ENCODE measurements at regions not wholly inside any gene's neighbourhood (a gene's known extent, or its start where the extent isn't known, plus 50 kb on each side); places are given as distances from the start of the nearest gene placed in this dataset.
"Not testable (repeated sequence)": the region's sequence is repeated elsewhere in the genome, so short reads cannot be mapped to it uniquely, and the experiment has no call there.

DNA sequence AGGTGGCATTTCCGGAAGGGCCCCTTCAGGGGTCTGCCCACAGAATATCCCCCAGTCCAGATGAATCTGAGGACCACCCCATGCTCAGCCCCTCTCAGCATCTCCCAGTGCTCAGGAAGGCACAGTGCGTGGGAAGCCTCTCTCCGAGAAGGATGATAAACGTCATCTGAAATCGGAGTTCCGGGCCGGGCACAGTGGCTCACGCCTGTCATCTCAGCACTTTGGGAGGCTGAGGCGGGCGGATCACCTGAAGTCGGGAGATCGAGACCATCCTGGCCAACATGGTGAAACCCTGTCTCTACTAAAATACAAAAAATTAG is 74.5 kb upstream of the PPP1R26 start:
- DNase-seq (ENCODE audit: low spot score) = not testable (repeated sequence)

DNA sequence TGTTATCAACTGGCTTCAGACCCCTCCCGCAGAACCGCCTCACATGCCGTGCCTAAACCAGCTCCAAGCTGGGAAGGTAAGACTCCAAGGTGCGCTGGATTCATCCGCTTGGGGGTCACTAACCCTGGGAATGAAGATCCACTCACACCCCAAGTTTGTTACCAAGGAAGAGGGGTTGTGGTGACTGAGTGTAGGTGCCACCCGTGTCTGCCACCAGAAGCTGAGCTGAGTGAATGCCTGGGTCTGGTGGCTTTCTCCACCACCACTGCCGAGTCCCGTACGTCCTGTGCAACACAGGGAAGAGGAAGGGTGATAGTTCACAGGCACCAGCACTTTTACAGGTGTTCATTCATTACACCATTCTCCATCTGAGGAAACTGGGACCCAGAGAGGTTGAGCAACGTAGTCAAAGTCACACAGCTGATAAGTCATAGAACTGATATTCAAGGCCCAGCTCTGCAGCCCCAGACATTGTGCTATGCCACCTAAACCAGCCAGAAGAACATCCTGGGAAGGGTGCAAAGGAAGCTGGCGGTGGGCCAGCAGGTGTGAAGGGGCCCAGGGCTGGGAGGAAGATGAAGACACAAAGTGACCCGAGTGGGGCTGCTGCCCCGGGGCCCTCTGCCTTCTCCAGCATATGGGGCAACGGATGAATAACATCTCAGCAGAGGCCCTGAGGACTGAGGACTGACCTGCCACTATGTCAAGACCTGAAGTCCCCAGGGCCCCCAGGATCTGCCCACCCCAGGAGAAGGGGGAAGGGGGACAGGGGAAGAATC is 70.9 kb upstream of the PPP1R26 start:
- no peak for DNase-seq (ENCODE audit: low spot score)

DNA sequence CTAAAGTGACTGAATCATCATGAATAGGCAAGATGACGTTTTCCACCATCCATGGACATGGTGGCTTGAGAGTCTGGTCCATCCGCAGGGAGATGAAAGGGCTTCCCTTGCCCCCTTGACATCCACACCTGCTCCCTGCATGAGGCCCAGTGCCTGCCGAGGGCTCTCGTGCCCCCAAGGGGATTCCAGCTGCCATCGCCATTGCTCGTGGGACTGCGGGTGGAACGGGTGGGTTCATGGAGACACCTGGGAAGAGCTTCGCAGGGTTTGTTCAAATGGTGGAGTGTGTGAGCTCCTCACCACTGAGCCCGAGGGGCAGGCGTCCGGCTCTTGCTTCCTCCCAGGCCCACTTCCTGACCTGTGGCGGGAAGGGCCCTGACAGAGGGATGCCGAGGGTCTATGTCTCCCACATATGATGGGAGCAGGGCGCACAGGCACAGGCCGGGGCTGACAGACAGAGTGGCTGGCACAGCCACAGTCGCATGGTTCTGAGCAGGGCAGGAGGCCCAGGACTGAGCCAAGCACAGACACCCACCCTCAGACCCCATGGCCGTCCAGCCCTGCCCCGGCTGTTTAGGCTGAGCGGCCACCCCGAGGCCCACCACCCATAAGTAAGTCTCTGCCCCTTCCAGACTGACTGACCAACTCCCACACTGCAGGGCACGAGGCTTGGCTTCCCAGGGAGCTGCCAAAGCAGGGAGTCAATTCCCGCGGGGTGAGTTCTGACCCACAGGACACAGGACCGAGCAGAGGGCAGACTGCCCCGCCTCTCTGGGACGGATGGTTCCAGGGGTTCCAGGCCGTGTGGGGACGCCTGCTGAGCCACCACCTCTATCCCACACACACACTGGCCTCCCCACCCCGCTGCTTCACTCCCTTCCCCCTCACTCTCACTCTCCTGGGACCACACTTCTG is 70.0 kb upstream of the PPP1R26 start:
- no peak for DNase-seq (ENCODE audit: low spot score)

DNA sequence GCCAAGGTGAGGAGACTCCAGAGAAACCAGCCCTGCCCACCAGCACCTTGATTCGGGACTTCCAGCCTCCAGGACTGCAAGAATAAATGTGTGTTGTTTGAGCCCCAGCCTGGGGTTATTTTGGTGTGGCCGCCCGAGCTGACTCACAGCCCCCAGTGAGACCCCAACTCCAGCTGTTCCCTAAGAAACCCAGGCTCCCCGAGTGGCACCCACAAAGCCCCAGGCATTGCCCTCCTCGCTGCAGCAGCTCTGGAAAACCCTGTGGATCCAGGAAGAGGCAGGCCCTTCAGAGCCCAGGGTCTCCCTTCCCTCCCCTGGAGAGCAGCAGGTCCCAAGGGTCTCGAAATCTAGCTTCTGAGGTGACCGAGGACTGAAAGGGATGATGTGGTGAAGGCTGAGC is 69.2 kb upstream of the PPP1R26 start:
- no peak for DNase-seq (ENCODE audit: low spot score)

DNA sequence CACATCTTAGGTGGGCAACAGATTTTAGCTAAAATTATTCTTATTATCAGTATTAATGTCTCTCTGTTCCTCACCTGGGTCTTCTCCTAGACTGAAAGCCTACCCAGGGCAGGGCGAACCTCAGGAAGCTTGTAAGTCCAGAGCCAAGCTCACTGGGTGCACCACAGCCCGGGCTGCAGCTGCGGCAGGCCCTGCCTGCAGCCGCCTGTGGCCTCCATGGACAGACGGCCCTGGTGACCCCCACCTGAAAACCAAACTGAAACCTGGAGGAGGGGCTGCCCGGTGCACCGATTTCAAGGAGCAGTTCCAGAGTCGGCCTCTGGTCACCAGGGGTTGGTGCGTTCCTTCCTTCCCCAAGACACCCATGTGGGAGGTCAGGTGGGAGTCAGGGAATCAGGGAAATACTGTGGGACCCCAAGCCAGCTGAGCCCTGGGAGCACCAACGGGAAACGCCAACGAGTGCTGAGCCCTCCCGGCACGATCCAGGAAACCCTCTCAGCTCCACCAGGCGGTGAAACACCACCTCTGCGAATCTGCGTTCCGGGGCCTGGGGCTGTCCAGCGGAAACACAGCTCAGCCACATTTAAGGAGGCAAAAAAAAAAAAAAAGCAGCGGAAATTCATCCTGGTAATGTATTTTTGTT is 68.6 kb upstream of the PPP1R26 start:
- no peak for DNase-seq (ENCODE audit: low spot score)

DNA sequence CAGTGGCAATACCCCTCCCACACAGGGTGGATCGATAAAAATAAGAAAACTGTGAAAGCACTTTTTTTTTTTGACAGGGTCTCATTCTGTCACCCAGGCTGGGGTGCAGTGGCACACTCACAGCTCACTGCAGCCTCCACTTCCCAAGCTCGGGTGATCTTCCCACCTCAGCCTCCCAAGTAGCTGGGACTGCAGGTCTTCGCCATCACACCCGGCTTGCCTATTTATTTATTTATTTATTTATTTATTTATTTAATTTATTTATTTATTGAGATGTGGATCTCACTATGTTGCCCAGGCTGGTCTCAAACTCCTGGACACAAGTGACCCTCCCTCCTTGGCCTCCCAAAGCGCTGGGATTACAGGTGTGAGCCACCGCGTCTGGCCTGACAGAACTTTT is 68.0 kb upstream of the PPP1R26 start:
- DNase-seq (ENCODE audit: low spot score) = not testable (repeated sequence)

DNA sequence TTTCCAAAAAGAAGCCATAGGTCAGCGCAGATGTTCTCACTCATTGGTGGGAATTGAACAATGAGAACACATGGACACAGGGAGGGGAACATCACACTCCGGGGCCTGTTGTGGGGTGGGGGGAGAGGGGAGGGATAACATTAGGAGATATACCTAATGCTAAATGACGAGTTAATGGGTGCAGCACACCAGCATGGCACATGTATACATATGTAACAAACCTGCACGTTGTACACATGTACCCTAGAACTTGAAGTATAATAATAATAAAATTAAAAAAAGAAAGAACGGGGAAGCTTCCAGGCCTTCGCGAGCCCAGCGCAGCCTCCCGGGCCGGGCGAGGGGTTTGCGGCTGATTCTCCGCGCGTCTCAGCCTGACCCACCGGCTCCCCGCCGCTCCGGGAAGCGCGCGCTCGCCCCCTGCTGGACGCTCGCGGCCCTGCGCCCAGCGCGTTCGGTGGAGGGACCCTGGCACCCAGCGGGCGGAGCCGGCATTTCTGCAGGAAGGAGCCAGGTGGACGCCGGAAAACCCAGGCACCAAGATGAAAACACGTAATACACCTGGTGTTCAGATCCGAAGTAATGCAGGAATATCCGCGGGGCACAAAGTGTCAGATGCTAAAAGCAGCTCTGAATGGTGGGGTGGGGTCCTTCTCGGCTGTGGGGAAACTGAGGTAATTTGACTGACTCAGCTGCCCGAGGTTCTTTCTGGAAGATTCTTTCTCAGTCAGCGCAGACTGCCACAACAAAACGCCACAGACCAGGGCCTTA is 67.1 kb upstream of the PPP1R26 start:
- peak; percentile 64 for DNase-seq (ENCODE audit: low spot score)

DNA sequence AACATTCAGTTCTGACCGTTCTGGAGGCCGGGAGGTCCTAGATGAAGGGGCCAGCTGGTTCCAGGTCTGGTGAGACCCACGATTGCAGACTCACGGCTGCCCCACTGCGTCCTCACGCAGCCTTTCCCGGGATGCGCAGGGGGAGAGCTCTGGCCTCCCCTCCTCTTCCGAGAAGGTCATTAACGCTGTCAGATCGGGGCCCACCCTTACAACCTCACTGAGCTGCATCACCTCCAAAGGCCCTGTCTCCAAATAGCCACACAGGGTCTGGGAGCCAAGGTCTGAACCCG is 66.6 kb upstream of the PPP1R26 start:
- no peak for DNase-seq (ENCODE audit: low spot score)

DNA sequence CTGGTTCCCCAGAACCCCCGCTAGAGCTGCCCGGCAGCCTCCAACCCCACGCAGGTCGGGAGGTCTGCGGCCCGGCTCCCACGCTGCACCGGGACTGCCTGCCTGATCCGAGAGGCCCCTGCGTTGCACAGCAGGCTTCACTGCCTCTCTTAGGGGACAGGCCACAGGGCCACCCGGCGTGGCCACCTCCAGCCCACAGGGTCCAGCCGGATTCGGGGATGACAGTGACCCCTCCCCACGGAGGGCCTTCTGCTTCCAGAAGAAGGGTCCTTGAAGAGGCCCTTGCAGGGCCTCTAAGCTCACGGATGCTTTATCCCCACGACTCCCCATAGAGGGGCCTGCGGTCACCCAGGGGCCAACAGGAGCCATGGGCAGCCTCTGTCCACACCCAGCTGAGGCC is 66.1 kb upstream of the PPP1R26 start:
- DNase-seq (ENCODE audit: low spot score) = no peak

DNA sequence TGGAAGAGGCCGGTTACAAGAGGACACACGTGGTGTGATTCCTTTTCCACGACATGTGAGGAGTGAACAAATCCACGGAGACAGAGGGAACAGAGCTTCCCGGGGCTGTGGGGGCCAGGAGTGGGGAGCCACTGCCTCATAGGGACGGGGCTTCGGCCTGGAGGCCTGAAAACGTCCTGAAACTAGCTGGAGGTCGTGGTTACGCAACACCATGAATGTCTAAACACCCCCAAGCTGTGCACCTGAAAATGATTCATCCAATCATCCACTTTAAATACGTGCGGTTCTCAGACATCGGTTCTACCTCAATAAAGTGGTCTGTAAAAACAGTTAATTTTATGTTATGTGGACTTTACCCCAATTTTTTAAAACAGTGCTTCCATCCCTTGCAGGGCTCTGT is 65.3 kb upstream of the PPP1R26 start:
- no peak for DNase-seq (ENCODE audit: low spot score)

DNA sequence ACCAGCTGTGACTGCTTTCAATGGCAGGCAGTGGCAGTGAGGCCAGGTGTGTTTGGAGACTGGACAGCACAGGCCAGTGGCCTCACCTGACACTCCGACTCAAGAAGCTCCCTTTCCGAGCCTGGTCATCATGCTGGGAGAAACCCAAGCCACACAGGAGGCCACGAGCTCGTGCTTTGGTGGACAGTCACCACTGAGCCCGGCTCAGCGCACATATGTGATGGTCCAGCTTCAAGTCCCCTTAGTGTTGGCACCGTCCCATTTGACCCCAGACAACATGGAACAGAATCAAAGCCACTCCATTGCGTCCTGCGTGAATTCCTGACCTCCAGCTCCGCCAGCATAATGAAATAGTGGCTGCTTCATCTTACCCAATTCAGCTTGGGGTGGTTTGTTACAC is 64.0 kb upstream of the PPP1R26 start:
- DNase-seq (ENCODE audit: low spot score) = no peak

DNA sequence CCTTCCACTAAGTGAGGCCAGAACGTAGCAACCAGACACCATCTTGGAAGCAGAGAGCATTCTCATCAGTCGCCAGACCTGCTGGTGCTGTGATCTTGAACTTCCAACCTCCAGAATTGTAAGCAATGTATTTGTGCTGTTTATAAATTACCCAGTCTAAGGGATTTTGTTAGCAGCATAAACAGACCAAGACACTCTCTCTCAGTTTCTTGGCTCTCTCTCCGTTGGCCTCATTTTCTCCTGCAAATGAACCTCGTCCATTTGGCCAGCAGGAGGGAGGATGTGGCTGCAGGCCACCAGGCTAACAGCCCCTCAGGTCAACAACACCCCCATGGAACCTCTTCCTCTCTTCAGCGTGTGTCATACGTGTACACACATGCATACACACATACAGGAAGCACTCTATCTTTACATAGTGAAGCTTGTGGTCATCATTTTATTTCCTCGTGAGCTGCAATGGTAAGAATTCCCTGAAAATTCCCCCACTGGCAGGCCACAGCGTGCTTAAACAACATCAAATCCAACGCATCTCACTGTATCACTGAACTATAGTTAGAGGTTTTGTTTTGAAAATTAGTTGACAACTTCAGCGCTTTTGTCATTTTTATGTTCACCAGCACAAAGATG is 62.8 kb upstream of the PPP1R26 start:
- no peak for DNase-seq (ENCODE audit: low spot score)

DNA sequence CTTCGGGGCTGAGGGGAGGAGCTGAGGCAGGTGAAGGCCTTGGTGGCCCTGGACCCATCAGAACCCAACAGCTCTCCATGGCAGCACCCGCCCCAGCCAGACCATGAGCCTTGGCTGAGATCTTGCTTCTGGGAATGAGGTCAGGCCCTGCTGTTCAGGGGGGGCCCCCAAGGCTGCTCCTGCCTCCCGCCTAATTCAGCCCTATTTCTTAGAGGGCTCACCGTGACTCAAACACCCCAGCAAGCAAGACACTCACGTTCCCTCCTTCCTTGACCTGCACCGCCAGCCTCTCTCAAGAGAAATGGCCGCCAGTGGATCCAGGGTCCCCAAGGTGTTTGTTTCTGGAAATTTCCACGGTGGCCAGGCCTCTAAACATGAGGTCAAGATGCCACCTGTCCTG is 61.4 kb upstream of the PPP1R26 start:
- no peak for DNase-seq (ENCODE audit: low spot score)

DNA sequence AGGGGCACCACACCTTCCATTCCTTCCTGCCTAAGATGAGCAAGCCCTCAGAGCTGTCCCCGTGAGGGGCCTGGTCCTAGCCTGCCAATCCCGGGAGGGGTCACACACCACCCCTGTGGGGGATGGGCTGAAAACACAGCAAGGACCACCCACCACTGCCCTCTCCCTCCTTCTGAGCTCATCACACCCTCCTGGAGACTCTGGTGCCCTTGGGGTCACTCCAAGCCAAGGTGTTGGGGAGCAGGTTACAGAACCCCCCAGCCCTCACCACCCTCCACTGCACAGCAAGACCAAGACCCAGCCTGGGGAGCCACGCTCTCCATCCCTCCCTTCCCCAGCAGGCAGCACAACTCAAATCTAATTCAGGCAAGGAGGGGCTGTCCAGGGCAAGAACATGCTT is 60.5 kb upstream of the PPP1R26 start:
- no peak for DNase-seq (ENCODE audit: low spot score)

DNA sequence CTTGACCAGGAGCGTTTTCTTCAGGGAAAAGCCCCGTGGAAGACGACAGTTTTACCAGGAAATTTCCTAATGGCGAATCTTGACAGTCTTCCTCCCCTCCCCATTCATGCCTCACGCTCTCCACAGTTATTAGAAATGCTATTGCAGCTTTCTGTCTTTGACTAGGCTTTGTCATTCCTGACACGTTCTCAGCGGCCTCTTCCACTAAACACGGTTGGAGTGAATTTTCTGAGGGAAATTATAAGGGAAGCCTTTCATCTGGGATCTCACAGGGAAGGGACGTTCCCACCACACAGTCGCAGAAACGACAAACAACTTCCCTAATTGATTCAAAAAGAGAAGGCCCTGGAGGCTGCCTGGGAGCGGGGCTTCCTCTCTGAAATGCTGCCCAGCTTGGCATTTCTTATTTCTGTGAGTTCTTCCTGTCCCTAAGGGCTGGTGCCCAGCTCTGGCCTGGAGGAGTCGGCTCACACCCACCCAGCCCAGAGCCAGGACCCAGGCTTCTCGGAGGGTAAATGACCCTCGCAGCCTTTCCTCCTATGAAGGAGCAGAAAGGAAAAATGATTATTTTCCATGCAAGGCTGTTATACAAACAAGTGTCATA is 57.1 kb upstream of the PPP1R26 start:
- peak; percentile 40 for DNase-seq (ENCODE audit: low spot score)

DNA sequence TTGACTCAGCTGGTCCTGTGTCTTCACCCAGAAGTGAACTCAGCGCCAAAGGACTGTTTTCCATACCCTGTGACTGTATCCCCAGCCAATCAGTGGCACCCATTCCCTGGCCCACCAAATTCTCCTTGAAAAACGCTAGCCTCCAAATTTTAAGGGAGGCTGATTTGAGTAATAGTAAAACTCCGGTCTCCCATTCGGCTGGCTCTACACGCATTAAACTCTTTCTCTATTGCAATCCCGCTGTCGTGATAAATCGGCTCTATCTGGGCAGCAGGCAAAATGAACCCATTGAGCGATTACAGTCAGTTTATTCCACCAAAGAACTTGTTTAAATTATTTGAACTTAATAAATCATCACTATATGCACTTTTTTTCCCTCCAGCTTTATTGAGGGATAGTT is 55.9 kb upstream of the PPP1R26 start:
- no peak for DNase-seq (ENCODE audit: low spot score)

Measured in Ammon's horn (tissue), 1 donor.